Posterior vena cava (tissue), 2 donors: ENCODE measurements at regions not wholly inside any gene's neighbourhood (a gene's known extent, or its start where the extent isn't known, plus 50 kb on each side); places are given as distances from the start of the nearest gene placed in this dataset.
"Not testable (repeated sequence)": the region's sequence is repeated elsewhere in the genome, so short reads cannot be mapped to it uniquely, and the experiment has no call there.

Source experiments
- DNase-seq: peaks from one replicate; pipeline ENCODE4 v3.0.0-alpha.2; 2020; ENCODE audit warnings: low spot score
- intact Hi-C, 2 donors: fragments of 100-400 bp; cut with DNase I; formaldehyde crosslinking; loops; one replicate each; pipeline versions ENCODE4 v1.14.1 to v1.14.2; 2022 to 2023
- donor health status: DM: yes; HTN: yes; CAD: no.
- donor health status: DM: yes; HTN: yes; CAD: no.

DNA sequence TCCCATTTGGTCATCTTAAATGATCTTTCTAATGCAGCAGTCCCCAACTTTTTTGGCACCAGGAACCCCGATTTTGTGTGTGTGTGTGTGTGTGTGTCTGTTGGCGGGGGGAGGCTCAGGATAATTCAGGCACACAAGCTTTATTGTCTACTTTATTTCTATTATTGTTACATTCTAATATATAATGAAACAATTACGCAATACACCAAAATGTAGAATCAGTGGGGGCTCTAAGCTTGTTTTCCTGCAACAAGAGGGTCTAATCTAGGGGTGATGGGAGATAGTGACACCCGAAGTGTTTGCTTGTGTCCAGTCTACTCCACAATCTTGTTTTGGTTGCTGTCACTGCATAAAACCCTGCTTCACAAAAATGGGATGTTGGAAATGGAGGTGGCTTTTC lies 621.1 kb upstream of the LRFN5 start:
- intact Hi-C loops, result no loop called here

DNA sequence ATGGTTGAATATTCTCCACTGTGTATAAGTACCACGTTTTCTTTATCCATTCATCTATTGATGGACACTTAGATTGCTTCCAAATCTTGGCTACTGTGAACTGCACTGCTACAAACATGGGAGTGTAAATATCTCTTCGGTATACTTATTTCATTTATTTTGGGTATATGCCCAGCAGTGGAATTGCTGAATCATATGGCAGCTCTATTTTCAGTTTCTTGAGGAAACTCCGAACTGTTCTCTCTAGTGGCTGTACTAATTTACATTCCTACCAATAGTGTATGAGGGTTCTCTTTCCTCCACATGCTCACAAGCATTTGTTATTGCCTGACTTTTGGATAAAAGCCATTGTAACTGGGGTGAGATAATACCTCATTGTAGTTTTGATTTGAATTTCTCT lies 623.1 kb upstream of the LRFN5 start:
- intact Hi-C loops, result loop anchor here in 1 of 2 donors (2.0 kb wide), 1 partner anchor 57 kb away; no protein-coding TSS in a partner anchor
- no peak for DNase-seq

More for the DNA sequence above, 621.1 kb upstream of the LRFN5 start:
- DNase-seq, result no peak

DNA sequence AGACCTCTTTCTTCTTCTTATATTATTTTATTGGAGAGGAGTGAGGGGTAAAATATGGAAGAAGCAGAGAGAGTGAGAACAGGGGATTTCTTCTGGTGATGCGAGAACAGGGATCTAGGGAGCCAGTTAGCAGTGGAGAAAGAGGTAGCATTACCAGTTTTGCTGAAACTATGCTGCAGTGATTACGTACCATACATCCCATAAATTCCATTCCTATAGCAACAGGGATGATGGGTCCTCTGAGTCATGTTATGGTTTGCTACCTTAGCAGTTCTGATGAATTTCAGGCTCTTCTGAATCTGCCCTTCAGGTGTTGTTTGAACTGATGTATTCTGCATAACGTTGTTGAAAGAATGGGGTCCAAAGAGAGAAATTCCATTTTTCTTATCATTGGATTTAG lies 625.4 kb upstream of the LRFN5 start:
- intact Hi-C loops, result no loop called here
- DNase-seq, result no peak

DNA sequence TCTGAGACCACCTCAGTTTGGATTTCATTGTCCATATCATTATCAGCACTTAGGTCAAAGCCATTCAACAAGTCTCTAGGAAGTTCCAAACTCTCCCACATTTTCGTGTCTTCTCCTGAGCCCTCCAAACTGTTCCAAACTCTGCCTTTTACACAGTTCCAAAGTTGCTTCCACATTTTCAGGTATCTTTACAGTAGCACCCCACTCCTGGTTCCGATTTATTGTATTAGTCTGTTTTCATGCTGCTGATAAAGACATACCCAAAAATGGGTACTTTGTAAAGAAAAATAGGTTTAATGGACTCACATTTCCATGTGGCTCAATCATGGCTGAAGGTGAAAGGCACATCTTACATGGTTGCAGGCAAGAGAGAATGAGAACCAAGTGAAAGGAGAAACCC lies 646.4 kb upstream of the LRFN5 start:
- DNase-seq, intact Hi-C loops: not testable (repeated sequence)

DNA sequence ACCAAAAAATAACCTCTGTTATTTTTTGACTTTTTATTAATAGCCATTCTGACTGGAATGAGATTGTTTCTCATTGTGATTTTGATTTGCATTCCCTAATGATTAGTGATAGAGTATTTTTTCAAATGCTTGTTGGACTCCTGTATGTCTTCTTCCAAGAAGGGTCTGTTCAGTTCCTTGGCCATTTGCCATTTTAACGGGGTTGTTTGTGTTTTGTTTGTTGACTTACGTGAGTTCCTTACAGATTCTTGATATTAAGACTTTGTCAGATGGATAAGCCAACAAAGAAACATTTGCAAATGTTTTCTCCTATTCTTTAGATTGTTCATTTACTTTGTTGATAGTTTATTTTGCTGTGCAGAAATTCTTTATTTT lies 651.6 kb upstream of the LRFN5 start:
- no peak for DNase-seq
- intact Hi-C loops, result no loop called here

DNA sequence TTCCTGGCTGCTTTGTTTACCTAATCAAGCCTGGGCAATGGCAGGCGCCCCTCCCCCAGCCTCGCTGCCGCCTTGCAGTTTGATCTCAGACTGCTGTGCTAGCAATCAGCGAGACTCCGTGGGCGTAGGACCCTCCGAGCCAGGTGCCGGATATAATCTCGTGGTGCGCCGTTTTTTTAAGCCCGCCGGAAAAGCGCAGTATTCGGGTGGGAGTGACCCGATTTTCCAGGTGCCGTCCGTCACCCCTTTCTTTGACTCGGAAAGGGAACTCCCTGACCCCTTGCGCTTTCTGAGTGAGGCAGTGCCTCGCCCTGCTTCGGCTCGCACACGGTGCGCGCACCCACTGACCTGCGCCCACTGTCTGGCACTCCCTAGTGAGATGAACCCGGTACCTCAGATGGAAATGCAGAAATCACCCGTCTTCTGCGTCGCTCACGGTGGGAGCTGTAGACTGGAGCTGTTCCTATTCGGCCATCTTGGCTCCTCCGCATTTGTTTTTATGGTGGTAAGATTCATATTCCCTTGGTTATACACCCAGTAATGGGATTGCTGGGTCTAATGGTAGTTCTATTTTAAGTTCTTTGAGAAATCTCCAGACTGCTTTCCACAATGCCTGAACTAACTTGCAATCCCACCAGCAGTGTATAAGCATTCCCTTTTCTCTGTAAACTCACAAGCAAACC lies 652.1 kb upstream of the LRFN5 start:
- intact Hi-C loops, DNase-seq: not testable (repeated sequence)

DNA sequence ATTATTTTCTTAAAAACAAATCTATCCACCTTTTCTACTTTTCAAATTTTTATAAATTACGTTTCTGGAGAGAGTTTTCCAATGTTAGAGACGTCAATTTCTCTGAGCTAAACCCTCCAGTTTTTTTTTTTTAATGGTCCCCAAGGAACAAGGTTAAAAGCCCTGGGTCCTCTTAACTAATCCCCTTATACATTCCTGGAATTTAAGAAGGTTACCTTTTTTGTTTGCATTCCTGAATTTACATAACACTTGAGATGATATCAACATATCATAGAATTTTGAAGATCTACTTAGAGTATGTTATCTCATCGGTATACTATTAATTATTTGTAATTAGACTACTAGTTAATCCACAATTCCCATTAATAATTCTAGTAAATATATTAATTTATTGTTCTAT lies 662.2 kb upstream of the LRFN5 start:
- intact Hi-C loops, result no loop called here
- DNase-seq, result no peak

DNA sequence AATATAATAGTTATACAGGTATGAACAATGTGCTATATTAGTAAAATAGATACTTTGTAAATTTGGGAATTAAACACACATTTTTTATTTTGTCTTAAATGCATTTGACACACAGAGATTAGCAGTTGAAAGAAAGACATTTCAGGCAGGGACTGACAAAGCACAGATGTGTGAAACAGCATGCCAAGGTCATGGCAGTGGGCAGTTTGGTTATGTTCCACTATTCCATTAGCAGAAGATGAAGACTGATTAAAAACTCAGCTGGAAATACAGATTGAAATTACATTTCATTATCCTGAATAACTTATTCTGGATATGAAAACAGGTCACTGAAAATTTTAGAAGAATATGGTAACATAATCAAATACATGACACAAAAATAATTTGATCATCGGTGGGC lies 669.8 kb upstream of the LRFN5 start:
- intact Hi-C loops, result no loop called here
- DNase-seq, result no peak

DNA sequence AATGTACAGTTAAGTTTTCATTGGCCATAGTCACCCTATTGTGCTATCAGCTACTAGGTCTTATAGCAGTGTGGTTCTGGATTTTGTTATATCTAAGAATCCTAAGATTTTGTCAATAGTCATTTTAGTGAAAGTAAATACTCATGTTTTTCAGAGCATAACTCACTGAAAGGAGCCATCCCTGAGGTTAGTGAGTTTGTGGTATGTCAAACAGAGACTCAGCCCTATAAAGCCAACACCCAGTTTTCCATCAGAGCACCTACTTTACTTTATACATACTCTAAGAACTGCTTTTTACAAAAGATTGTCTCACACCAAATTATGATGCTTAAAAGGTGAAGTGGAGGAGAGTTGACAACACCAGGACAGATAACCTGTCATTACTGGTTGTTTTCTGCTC lies 686.3 kb upstream of the LRFN5 start:
- no peak for DNase-seq
- intact Hi-C loops, result no loop called here

DNA sequence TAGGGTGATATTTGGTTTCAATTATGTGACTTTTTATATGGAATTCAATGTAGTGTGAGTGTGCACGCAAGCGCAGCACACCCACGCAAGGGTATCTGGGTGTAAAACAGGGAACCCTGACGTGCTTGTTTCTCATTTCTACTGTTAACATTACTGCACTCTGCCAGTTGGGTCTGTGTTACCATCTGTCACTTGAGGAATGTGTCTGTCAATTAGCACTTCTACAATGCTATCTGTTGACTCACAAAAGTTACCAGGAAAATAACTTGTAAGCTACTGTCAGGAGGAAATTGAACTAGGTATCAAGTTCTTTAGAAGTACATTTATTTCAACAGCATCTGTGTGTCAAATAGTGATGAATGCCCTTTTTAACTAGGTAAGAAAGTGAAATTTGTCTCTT lies 695.5 kb upstream of the LRFN5 start:
- intact Hi-C loops, result no loop called here
- DNase-seq, result no peak

DNA sequence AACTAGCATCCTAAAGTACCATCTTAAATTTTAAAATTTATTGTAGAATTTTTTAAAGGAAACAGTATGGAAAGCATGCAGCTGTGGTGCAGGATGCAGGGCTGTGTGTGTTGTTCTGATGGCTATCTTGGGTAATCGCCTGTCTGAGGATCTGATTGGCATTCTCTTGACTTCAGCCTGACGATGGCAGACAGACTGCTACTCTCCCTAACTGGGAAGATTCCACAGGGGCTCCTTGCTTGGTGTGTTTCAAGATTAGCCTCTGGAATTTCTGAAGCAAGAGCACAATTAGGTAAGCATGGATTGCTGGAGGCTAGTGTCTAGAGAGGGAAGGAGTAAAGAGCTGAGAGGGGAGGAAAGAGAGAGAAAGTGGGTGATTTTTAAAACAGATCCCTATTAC lies 696.8 kb upstream of the LRFN5 start:
- DNase-seq, result no peak
- intact Hi-C loops, result no loop called here

DNA sequence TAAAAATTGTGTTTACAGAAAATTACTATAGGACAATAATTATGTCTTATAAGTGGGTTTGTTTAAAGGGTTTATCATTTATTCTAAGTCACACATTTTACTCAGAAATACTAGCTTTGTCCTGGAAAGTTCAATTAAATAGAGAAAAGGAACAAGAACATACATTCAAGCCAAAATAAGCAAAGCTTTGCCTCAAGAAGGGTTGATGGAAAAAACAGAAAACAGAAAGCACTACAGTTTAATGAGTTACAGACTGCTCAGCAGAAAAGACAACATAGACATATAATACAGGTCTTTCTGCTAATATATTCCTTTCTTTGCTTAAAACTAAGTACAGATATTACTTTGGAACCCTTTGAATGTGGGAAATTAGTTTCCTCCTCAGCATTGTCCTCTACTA lies 703.0 kb upstream of the LRFN5 start:
- no peak for DNase-seq
- intact Hi-C loops, result no loop called here

DNA sequence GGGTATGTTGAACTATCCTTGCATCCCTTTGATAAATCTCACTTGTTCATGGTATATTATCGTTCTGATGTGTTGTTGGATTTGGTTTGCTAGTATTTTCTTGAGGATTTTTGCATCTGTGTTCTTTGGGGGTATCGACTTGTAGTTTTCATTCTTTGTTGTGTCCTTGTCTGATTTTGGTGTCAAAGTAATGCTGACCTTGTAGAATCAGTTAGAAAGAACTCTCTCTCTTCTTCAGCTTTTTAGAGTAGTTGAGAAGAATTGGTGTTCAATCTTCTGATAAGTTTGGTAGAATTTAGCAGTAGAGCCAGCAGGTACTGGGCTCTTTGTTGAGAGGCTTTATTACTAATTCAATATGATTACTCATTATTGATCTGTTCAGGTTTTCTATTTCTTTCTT lies 707.2 kb upstream of the LRFN5 start:
- no peak for DNase-seq

DNA sequence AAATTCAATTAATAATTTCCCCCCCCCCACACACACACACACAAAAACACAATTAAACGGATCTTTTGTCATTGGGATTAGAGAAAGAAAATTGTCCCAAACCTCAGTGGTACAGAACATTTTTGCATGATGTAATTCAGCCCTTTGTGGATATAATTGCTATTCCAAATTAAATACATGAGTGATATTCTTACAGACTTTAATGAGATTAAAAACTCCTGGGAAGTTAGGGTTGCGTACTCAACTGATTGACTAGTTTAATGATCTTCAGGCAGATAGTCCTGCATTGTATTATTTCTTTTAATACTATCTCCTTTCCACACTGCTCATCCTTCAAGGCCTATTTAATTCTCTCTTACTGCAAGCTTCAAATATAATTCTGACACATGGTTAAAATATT lies 711.8 kb upstream of the LRFN5 start:
- intact Hi-C loops, result no loop called here
- DNase-seq, result no peak

More for the DNA sequence above, 707.2 kb upstream of the LRFN5 start:
- intact Hi-C loops, result no loop called here

DNA sequence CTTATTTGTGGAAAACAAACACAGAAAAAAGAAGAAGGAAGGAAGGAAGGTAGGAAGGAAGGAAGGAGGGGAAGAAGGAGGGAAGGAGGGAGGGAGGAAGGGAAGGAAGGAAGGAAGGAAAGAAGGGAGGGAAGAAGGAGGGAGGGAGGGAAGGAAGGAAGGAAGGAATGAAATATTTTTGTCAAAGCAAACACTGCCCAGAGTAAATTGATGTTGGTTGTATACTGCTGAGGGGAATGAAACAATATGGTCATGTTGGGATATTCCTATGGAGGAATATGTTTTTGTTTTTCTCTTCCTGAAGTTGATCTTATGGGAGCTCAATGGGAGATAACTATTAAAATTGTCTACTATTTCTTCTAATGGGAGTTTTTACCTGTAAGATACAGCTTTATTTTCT lies 717.5 kb upstream of the LRFN5 start:
- DNase-seq, result no peak
- intact Hi-C loops, result no loop called here

DNA sequence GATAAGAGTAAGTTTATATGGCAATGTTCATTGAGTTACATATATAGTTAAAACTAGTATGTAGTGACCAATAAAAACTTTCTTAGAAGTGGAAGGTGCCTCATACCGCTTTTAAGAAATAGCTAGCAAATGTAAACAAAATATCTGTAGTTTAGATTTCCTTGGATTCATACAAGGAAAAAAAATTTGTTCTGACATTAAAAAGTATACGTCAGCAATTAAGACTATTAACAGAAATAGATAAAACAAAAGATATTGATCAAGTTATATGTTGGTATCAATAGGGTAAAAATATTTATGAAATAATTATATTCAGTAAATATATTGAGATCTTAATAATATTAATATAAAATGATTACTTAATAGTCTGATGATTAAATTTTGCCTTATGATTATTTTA lies 718.8 kb upstream of the LRFN5 start:
- intact Hi-C loops, result no loop called here
- DNase-seq, result no peak

DNA sequence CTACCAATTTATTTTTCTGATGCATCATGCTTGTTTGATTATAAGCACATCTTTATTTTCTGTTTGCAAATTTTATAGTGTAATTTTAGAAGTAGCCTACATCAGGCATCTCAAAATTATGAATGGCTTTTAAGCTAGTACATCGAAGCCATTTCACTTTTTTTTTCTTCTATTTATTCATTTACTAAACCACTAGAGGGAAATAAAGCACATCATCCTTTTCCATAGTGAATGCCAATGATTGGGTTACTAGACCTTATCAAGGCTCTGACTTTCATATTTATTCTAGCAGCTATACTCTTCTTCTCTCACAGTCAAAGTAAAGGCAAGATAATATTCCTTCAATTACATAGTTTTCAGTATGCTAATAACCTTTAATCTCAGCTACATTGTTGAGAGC lies 736.4 kb upstream of the LRFN5 start:
- intact Hi-C loops, result no loop called here
- DNase-seq, result no peak

DNA sequence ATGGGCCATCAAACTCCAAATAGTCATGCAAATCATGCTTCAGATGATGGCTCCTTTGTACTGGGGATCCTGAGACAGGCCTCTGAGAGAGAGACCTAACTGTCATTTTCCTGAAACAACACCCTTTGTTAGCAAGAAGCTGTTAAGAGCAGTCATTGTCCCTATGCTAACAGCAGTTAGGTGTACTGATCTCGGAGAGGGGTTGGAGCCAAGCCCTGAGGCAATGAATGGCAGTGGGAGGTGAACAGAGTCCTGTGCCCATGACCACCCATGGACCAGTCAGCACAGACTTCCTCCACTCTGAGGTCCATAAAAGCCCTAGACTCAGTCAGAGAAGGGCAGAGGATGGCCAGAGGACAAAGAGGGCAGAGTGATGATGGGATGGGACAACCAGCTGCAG lies 747.6 kb upstream of the LRFN5 start:
- no peak for DNase-seq
- intact Hi-C loops, result no loop called here

DNA sequence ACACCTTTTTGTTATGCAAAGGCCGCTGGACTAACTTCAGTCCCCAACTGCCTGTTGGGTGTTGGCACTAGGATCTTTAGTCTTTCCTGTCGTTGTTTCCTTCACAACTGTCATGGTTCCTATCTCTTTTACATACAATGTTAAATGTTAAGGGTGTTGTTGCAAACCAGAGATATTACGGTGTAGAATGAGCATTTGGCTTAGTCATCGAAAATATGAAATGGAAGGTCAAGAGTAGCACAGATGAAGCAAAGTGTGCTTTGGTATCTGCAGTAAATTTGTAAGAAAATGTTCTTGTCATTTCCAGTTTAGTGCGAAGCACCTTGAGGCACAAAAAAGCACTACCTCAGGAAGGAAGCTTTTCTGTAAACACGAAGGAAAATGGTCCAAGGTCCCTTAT lies 751.3 kb upstream of the LRFN5 start:
- no peak for DNase-seq
- intact Hi-C loops, result no loop called here

DNA sequence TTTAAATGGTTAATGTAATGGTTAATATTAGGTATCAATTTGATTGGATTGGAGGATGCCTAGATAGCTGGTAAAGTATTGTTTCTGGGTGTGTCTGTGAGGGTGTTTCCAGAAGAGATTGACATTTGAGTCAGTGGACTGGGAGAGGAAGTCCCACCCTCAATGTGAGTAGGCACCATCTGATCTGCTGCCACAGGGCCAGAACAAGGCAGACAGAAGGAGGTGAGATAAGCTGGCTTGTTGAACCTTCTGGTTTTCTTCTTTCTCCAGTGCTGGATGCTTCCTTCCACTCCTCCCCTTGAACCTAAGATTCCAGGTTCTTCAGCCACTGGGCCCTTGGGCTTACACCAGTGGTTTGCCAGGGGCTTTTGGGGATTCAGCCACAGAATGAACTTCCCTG lies 756.5 kb upstream of the LRFN5 start:
- no peak for DNase-seq
- intact Hi-C loops, result no loop called here

DNA sequence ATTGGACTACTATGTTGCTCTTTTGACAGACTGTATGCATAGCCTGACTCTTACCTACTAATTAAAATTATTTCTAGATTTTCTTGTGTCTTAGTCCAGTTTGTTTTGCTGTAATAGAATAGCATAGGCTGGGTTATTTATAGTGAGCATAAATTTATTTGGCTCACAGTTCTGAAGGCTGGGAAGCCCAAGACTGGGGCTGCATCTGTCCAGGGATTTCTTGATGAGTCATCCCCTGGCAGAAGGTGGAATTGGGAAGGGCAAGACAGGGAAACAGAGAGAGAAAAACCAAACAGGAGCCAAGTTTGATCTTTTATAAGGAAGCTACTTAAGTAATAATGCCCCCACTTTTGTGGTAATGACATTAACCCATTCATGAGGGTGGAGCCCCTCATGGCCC lies 759.2 kb upstream of the LRFN5 start:
- intact Hi-C loops, result no loop called here
- no peak for DNase-seq

DNA sequence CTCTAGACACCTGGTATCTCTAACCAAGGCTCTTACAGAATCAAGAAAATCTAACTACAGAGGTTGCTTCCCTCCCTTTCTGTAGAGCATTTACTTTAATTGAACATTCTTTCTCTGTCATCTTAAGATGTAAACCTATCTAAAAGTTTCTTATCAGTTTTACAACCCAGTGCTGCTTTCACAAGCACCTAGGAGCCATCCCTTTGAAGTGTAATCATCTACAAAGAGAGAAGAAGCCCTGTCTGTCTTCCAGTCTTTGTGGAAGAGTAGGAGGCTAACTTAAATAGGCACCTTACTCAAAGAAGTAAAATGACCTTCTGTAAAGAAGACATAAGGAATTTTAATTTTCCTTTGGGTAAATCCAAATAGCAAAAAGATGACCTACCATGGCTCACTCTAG lies 763.9 kb upstream of the LRFN5 start:
- DNase-seq, result no peak
- intact Hi-C loops, result no loop called here
